Stimulated activated effector memory CD8-positive, alpha-beta T cell treated with anti-CD3 and anti-CD28 coated beads, Interleukin-12 subunit alpha, Interleukin-12 subunit beta, amount 100 ng/mL, for 72 hours (primary cell): ENCODE measurements at regions not wholly inside any gene's neighbourhood (a gene's known extent, or its start where the extent isn't known, plus 50 kb on each side); places are given as distances from the start of the nearest gene placed in this dataset.

Experiments used
- ATAC-seq: fragments of 150-1000 bp; cut with Tn5 transposase; 2 replicates; pipeline ENCODE4 v1.10.0; 2021
- DNase-seq, 2 donors: peaks; one replicate each; pipeline ENCODE4 v3.0.0; 2021 to 2022; ENCODE audit warnings: low spot score in 2 of 2
- H3K27ac Mint-ChIP-seq: one replicate; pipeline ENCODE4 v1.8.0; 2022; ENCODE audit warnings: mild to moderate bottlenecking, mixed read lengths
- H3K36me3 Mint-ChIP-seq: one replicate; pipeline ENCODE4 v1.8.0; 2022; ENCODE audit warnings: mild to moderate bottlenecking, mixed read lengths
- H3K4me1 Mint-ChIP-seq: one replicate; pipeline ENCODE4 v1.8.0; 2022; ENCODE audit warnings: mixed read lengths
- H3K4me3 Mint-ChIP-seq: one replicate; pipeline ENCODE4 v1.8.0; 2022; ENCODE audit warnings: mild to moderate bottlenecking, mixed read lengths
- H3K9me3 Mint-ChIP-seq: one replicate; pipeline ENCODE4 v1.8.0; 2022; ENCODE audit warnings: mixed read lengths

GRCh38 chr2:67857836-67858235 is 205.0 kb downstream of the C1D start:
- no peak for DNase-seq
- no peak for ATAC-seq
- no peak overlapping the region for H3K27ac Mint-ChIP-seq
- no peaks in the 10 kb centered on the region for H3K9me3 Mint-ChIP-seq
- no peaks in the 10 kb centered on the region for H3K4me1 Mint-ChIP-seq
- no peaks in the 10 kb centered on the region for H3K36me3 Mint-ChIP-seq
- H3K4me3 Mint-ChIP-seq, result no peak overlapping the region

GRCh38 chr2:67858886-67859285 is 203.9 kb downstream of the C1D start:
- H3K9me3 Mint-ChIP-seq, result no peaks in the 10 kb centered on the region
- DNase-seq (no peak), ATAC-seq (no peak)
- H3K4me3 Mint-ChIP-seq, result no peak overlapping the region
- no peak overlapping the region for H3K27ac Mint-ChIP-seq
- H3K36me3 Mint-ChIP-seq, result no peaks in the 10 kb centered on the region
- H3K4me1 Mint-ChIP-seq, result no peaks in the 10 kb centered on the region

- Mint-ChIP-seq H3K4me3 (no peak overlapping the region), H3K36me3 (no peaks in the 10 kb centered on the region), H3K9me3 (peaks cover 3% of the 10 kb centered on the region), H3K27ac (no peak overlapping the region), H3K4me1 (no peaks in the 10 kb centered on the region)
- no peak for ATAC-seq
- DNase-seq, result no peak
Measured at GRCh38 chr2:67865917-67866316, 196.9 kb downstream of the C1D start.

DNA sequence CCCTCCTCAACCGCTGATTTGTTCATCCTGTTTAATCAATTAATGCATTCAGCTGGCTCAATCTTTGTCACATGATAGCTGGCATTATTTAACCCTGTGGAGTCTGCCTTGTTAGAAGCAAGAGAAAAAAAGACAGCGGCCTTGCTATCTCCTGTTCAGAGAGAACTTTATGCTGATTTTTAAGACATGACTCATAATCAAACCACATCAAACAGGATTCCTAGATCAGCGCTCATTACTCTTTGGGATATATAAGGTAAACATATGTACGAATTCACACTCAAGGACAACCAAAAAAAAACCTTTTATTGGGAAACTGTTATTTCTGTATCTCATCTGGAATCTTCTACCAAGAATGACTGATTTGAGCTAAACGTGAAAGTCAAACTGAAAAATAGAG is 195.1 kb downstream of the C1D start:
- Mint-ChIP-seq H3K9me3 (peaks cover 3% of the 10 kb centered on the region), H3K4me3 (no peak overlapping the region), H3K4me1 (no peaks in the 10 kb centered on the region), H3K27ac (no peak overlapping the region), H3K36me3 (no peaks in the 10 kb centered on the region)
- ATAC-seq (no peak), DNase-seq (no peak)

GRCh38 chr2:67871686-67872412 is 191.0 kb downstream of the C1D start:
- ATAC-seq, result no peak
- no peaks in the 10 kb centered on the region for H3K4me1 Mint-ChIP-seq
- peaks cover 3% of the 10 kb centered on the region for H3K9me3 Mint-ChIP-seq
- H3K4me3 Mint-ChIP-seq, result no peak overlapping the region
- no peak for DNase-seq
- no peak overlapping the region for H3K27ac Mint-ChIP-seq
- no peaks in the 10 kb centered on the region for H3K36me3 Mint-ChIP-seq

GRCh38 chr2:67872481-67872880 is 190.3 kb downstream of the C1D start:
- no peaks in the 10 kb centered on the region for H3K36me3 Mint-ChIP-seq
- DNase-seq, result no peak
- peaks cover 3% of the 10 kb centered on the region for H3K9me3 Mint-ChIP-seq
- no peaks in the 10 kb centered on the region for H3K4me1 Mint-ChIP-seq
- H3K27ac Mint-ChIP-seq, result no peak overlapping the region
- no peak overlapping the region for H3K4me3 Mint-ChIP-seq
- ATAC-seq, result no peak

- H3K27ac Mint-ChIP-seq, result no peak overlapping the region
- H3K4me1 Mint-ChIP-seq, result no peaks in the 10 kb centered on the region
- H3K9me3 Mint-ChIP-seq, result peaks cover 3% of the 10 kb centered on the region
- H3K36me3 Mint-ChIP-seq, result no peaks in the 10 kb centered on the region
- no peak for DNase-seq
- no peak overlapping the region for H3K4me3 Mint-ChIP-seq
- no peak for ATAC-seq
Measured at GRCh38 chr2:67873916-67874315, 188.9 kb downstream of the C1D start.

- Mint-ChIP-seq H3K4me1 (no peaks in the 10 kb centered on the region), H3K27ac (no peak overlapping the region), H3K36me3 (no peaks in the 10 kb centered on the region), H3K4me3 (no peak overlapping the region), H3K9me3 (no peaks in the 10 kb centered on the region)
- DNase-seq (no peak), ATAC-seq (no peak)
Measured at GRCh38 chr2:67876176-67876575, 186.6 kb downstream of the C1D start.

DNA sequence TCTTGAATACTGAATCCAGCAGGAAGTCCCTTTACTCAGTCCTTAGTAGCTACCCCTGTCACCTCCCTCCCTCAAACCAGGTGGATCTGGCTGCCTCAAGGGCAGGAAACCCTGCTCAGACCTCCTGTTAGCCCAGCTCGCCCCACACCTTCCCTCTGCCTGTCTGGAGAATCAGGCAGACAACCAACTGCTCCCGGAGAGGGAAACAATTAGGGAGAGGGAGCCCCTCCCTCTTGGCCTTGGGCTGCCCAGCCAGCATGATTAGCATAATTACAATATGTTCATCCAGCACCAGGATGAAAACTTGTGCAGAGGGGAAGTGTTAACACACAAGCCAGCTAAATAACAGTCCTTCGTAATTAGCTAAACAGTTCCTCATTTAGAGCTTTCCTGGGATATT is 185.5 kb downstream of the C1D start:
- Mint-ChIP-seq H3K27ac (no peak overlapping the region), H3K4me3 (no peak overlapping the region), H3K4me1 (no peaks in the 10 kb centered on the region), H3K36me3 (no peaks in the 10 kb centered on the region), H3K9me3 (no peaks in the 10 kb centered on the region)
- ATAC-seq (no peak), DNase-seq (no peak)

DNA sequence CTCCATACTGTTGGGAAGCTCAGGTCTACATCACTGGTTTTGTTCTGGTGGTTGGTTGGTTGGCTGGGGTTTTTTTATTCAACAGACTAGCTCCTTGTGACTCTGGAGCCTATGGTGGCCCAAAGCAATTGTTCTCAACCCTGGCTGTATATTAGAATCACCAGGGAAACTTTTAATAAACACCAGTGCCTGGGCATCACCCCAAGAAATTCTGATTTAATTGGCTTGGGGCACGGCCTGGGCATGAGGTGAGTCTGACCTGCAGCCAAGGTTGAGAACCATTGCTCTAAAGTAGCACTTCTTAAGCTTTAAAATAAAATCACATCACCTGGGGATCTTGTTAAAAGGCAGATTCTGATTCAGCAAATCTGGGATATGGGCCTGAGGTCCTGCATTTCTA is 184.1 kb downstream of the C1D start:
- ATAC-seq (no peak), DNase-seq (no peak)
- no peak overlapping the region for H3K27ac Mint-ChIP-seq
- no peak overlapping the region for H3K4me3 Mint-ChIP-seq
- H3K36me3 Mint-ChIP-seq, result no peaks in the 10 kb centered on the region
- H3K4me1 Mint-ChIP-seq, result no peaks in the 10 kb centered on the region
- H3K9me3 Mint-ChIP-seq, result no peaks in the 10 kb centered on the region

GRCh38 chr2:67879586-67880290 is 183.1 kb downstream of the C1D start:
- H3K36me3 Mint-ChIP-seq, result no peaks in the 10 kb centered on the region
- DNase-seq (no peak), ATAC-seq (no peak)
- H3K9me3 Mint-ChIP-seq, result no peaks in the 10 kb centered on the region
- no peak overlapping the region for H3K27ac Mint-ChIP-seq
- no peaks in the 10 kb centered on the region for H3K4me1 Mint-ChIP-seq
- H3K4me3 Mint-ChIP-seq, result no peak overlapping the region

DNA sequence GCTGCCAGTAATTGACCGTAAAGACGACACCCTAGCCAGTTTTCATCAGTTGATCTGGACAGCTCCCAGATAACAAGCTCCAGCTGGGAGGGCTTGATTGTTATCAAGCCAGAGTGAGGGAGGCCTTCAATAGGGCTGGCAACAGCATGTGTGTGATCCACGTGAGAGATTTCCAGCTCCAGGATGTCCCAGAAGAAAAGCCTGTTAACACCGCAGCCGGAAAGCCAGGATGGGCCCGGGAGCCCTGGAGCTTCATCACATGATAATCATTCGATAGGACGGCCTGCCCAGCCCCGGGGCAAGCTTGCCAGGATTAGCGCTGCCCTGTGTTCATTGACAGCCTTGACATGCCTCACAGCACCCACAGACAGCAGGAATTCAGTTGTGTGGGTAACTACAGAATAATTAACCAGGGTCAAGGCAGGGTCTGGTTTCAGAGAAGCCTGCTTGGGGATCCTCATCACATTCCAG is 182.5 kb downstream of the C1D start:
- H3K27ac Mint-ChIP-seq, result no peak overlapping the region
- no peaks in the 10 kb centered on the region for H3K9me3 Mint-ChIP-seq
- H3K36me3 Mint-ChIP-seq, result no peaks in the 10 kb centered on the region
- DNase-seq, result no peak
- no peaks in the 10 kb centered on the region for H3K4me1 Mint-ChIP-seq
- H3K4me3 Mint-ChIP-seq, result no peak overlapping the region
- ATAC-seq, result no peak

GRCh38 chr2:67881816-67882215 is 181.0 kb downstream of the C1D start:
- ATAC-seq, result no peak
- H3K4me3 Mint-ChIP-seq, result no peak overlapping the region
- no peak for DNase-seq
- H3K36me3 Mint-ChIP-seq, result no peaks in the 10 kb centered on the region
- H3K9me3 Mint-ChIP-seq, result no peaks in the 10 kb centered on the region
- H3K4me1 Mint-ChIP-seq, result no peaks in the 10 kb centered on the region
- H3K27ac Mint-ChIP-seq, result no peak overlapping the region

- H3K4me3 Mint-ChIP-seq, result no peak overlapping the region
- no peaks in the 10 kb centered on the region for H3K36me3 Mint-ChIP-seq
- no peak overlapping the region for H3K27ac Mint-ChIP-seq
- H3K9me3 Mint-ChIP-seq, result no peaks in the 10 kb centered on the region
- ATAC-seq, result no peak
- DNase-seq, result no peak
- H3K4me1 Mint-ChIP-seq, result no peaks in the 10 kb centered on the region
Measured at GRCh38 chr2:67883316-67884087, 179.3 kb downstream of the C1D start.

GRCh38 chr2:67888351-67889005 is 174.3 kb downstream of the C1D start:
- no peaks in the 10 kb centered on the region for H3K4me1 Mint-ChIP-seq
- H3K9me3 Mint-ChIP-seq, result no peaks in the 10 kb centered on the region
- no peak overlapping the region for H3K4me3 Mint-ChIP-seq
- no peaks in the 10 kb centered on the region for H3K36me3 Mint-ChIP-seq
- no peak overlapping the region for H3K27ac Mint-ChIP-seq
- no peak for ATAC-seq
- no peak for DNase-seq
